ENCODE measurements at regions not wholly inside any gene's neighbourhood (a gene's known extent, or its start where the extent isn't known, plus 50 kb on each side); places are given as distances from the start of the nearest gene placed in this dataset.

- Histone ChIP-seq H3K56ac (ENCODE audit: insufficient read length, low read depth, low read length) (no peak overlapping the region), H2BK15ac (ENCODE audit: low read depth, low read length) (no peak overlapping the region), H3K27ac (ENCODE audit: insufficient read length, low read depth, low read length) (no peak overlapping the region), H3K79me1 (ENCODE audit: insufficient read depth, low read depth, low read length, poor library complexity, severe bottlenecking) (no peaks in the 10 kb centered on the region), H2AK5ac (ENCODE audit: insufficient read length, low read length) (no peak overlapping the region), H3K14ac (ENCODE audit: insufficient read depth, low read length) (no peak overlapping the region), H2BK120ac (ENCODE audit: low read depth, low read length, poor library complexity, severe bottlenecking) (no peak overlapping the region), H4K91ac (ENCODE audit: insufficient read length, low read depth, low read length) (no peak overlapping the region), H2BK5ac (ENCODE audit: insufficient read length, low read length) (no peak overlapping the region), H3K9ac (ENCODE audit: extremely low read depth, insufficient read length, low read length) (no peak overlapping the region), H3K4ac (ENCODE audit: low read depth, low read length) (no peak overlapping the region), H3T11ph (ENCODE audit: low read length) (no peak overlapping the region), H3K27me3 (ENCODE audit: insufficient read depth, low read length) (no peaks in the 10 kb centered on the region), H3K9me3 (ENCODE audit: control insufficient read depth, low read depth, low read length) (no peaks in the 10 kb centered on the region), H3K18ac (ENCODE audit: insufficient read length, low read depth, low read length) (no peak overlapping the region), H4K8ac (replicated peaks; ENCODE audit: insufficient read length, low read depth, low read length) (no peak overlapping the region), H4K5ac (ENCODE audit: insufficient read length, low read depth, low read length) (no peak overlapping the region), H2AFZ (ENCODE audit: low read length) (no peak overlapping the region), H2BK12ac (ENCODE audit: insufficient read length, low read depth, low read length) (no peak overlapping the region), H3K23ac (ENCODE audit: insufficient read length, low read depth, low read length) (no peak overlapping the region), H3K79me2 (ENCODE audit: insufficient read depth, low read length) (no peaks in the 10 kb centered on the region), H4K20me1 (ENCODE audit: control insufficient read depth, insufficient read depth, insufficient read length) (no peaks in the 10 kb centered on the region), H3K4me2 (ENCODE audit: insufficient read depth, insufficient read length, low read length) (no peak overlapping the region), H3K4me1 (ENCODE audit: insufficient read depth, low read length) (no peaks in the 10 kb centered on the region), H2BK20ac (ENCODE audit: low read depth, low read length, poor library complexity, severe bottlenecking) (no peak overlapping the region), H3K23me2 (ENCODE audit: insufficient read length, low read depth, low read length, poor library complexity, severe bottlenecking) (no peaks in the 10 kb centered on the region)
- TF ChIP-seq CTCF (conservative IDR thresholded peaks at IDR 0.05), result no peak
- Mint-ChIP-seq H3K4me3 (no peak overlapping the region), H3K9me3 (peaks cover 3 to 6% of the 10 kb centered on the region in 2 experiments; a peak in 1 of 5 replicates), H3K36me3 (ENCODE audit: insufficient read depth in 1 of 3, low read depth in 3 of 3) (peaks cover 2 to 6% (median 4%) of the 10 kb centered on the region in 3 experiments; a peak in 5 of 7 replicates), H3K27me3 (ENCODE audit: low read depth) (no peaks in the 10 kb centered on the region), H3K27ac (no peak overlapping the region), H3K4me1 (peaks cover 0 to 6% of the 10 kb centered on the region in 2 experiments; a peak in 2 of 4 replicates)
- no peak for DNase-seq
- no CpG with 5 or more reads among the region's 4 CpGs for WGBS (ENCODE audit: extremely low coverage, insufficient read length, low lambda C conversion rate)
Observed at GRCh38 chr13:80149736-80150135, 191.2 kb downstream of the SPRY2 start.
